ENCODE measurements at regions not wholly inside any gene's neighbourhood (a gene's known extent, or its start where the extent isn't known, plus 50 kb on each side); places are given as distances from the start of the nearest gene placed in this dataset.

- H3K36me3 Mint-ChIP-seq (ENCODE audit: insufficient read depth, unreplicated experiment), result no peaks in the 10 kb centered on the region
- intact Hi-C loops (cut with micrococcal nuclease; ENCODE audit: unreplicated experiment), result no loop called here
- H3K4me3 ChIP-seq (ENCODE audit: low read depth, low read length), result no peak overlapping the region
- no peak overlapping the region for H3K4me3 Mint-ChIP-seq (ENCODE audit: unreplicated experiment)
- H3K27ac Mint-ChIP-seq (ENCODE audit: unreplicated experiment), result peak overlapping the region; percentile 43
- no peaks in the 10 kb centered on the region for H3K36me3 ChIP-seq (ENCODE audit: control insufficient read depth, insufficient read depth, low read length)
- no peaks in the 10 kb centered on the region for H3K4me1 ChIP-seq
- DNase-seq, result peak in 1 of 2 experiments; percentile 9
- BruUV-seq (replicated peaks), result no TSS peak
- peaks cover 17% of the 10 kb centered on the region for H3K4me1 Mint-ChIP-seq (ENCODE audit: low read depth, unreplicated experiment)
- CTCF ChIA-PET, result interaction anchor here (1.3 to 1.4 kb wide), 2 partner anchors 13 to 34 kb away, joined by 3 to 5 read pairs; no protein-coding TSS in a partner anchor
- POLR2A ChIA-PET, result no interaction called here
- no peaks in the 10 kb centered on the region for H3K27me3 ChIP-seq (replicated peaks; ENCODE audit: control insufficient read depth, insufficient read depth, low read length)
- no peak for TF ChIP-seq CTCF (IDR thresholded peaks at IDR 0.05; ENCODE audit: insufficient read depth in 1 of 2, low read depth in 1 of 2, low read length in 1 of 2, severe bottlenecking in 1 of 2, unreplicated experiment in 1 of 2)
- H3K27me3 Mint-ChIP-seq (ENCODE audit: insufficient read depth, unreplicated experiment), result no peaks in the 10 kb centered on the region
- no peaks in the 10 kb centered on the region for H3K9me3 ChIP-seq
- H3K9me3 Mint-ChIP-seq (ENCODE audit: unreplicated experiment), result no peaks in the 10 kb centered on the region
Measured at GRCh38 chr11:116211147-116211546, 561.6 kb downstream of the BUD13 start.

GRCh38 chr11:116210663-116211062 is 562.1 kb downstream of the BUD13 start:
- no peak overlapping the region for H3K4me3 Mint-ChIP-seq (ENCODE audit: unreplicated experiment)
- intact Hi-C loops (cut with micrococcal nuclease; ENCODE audit: unreplicated experiment), result no loop called here
- no peaks in the 10 kb centered on the region for H3K27me3 ChIP-seq (replicated peaks; ENCODE audit: control insufficient read depth, insufficient read depth, low read length)
- no peaks in the 10 kb centered on the region for H3K9me3 ChIP-seq
- peaks cover 17% of the 10 kb centered on the region for H3K4me1 Mint-ChIP-seq (ENCODE audit: low read depth, unreplicated experiment)
- DNase-seq, result peak in 1 of 2 experiments; percentile 25
- H3K4me1 ChIP-seq, result no peaks in the 10 kb centered on the region
- ChIA-PET CTCF (interaction anchor here (1.3 to 1.4 kb wide), 2 partner anchors 13 to 33 kb away, joined by 3 to 5 read pairs; no protein-coding TSS in a partner anchor), POLR2A (no interaction called here)
- no peaks in the 10 kb centered on the region for H3K9me3 Mint-ChIP-seq (ENCODE audit: unreplicated experiment)
- no peak overlapping the region for H3K27ac Mint-ChIP-seq (ENCODE audit: unreplicated experiment)
- no peaks in the 10 kb centered on the region for H3K36me3 ChIP-seq (ENCODE audit: control insufficient read depth, insufficient read depth, low read length)
- BruUV-seq (replicated peaks), result no TSS peak
- no peak for TF ChIP-seq CTCF (IDR thresholded peaks at IDR 0.05; ENCODE audit: insufficient read depth in 1 of 2, low read depth in 1 of 2, low read length in 1 of 2, severe bottlenecking in 1 of 2, unreplicated experiment in 1 of 2)
- no peaks in the 10 kb centered on the region for H3K27me3 Mint-ChIP-seq (ENCODE audit: insufficient read depth, unreplicated experiment)
- no peak overlapping the region for H3K4me3 ChIP-seq (ENCODE audit: low read depth, low read length)
- no peaks in the 10 kb centered on the region for H3K36me3 Mint-ChIP-seq (ENCODE audit: insufficient read depth, unreplicated experiment)

- no peaks in the 10 kb centered on the region for H3K36me3 Mint-ChIP-seq (ENCODE audit: insufficient read depth, unreplicated experiment)
- H3K27ac Mint-ChIP-seq (ENCODE audit: unreplicated experiment), result no peak overlapping the region
- ChIA-PET CTCF (no interaction called here), POLR2A (no interaction called here)
- H3K9me3 ChIP-seq, result no peaks in the 10 kb centered on the region
- H3K9me3 Mint-ChIP-seq (ENCODE audit: unreplicated experiment), result no peaks in the 10 kb centered on the region
- no TSS peak for BruUV-seq (replicated peaks)
- H3K4me1 ChIP-seq, result no peaks in the 10 kb centered on the region
- no peak overlapping the region for H3K4me3 Mint-ChIP-seq (ENCODE audit: unreplicated experiment)
- no peaks in the 10 kb centered on the region for H3K27me3 Mint-ChIP-seq (ENCODE audit: insufficient read depth, unreplicated experiment)
- peaks cover 17% of the 10 kb centered on the region for H3K4me1 Mint-ChIP-seq (ENCODE audit: low read depth, unreplicated experiment)
- no peak for TF ChIP-seq CTCF (IDR thresholded peaks at IDR 0.05; ENCODE audit: insufficient read depth in 1 of 2, low read depth in 1 of 2, low read length in 1 of 2, severe bottlenecking in 1 of 2, unreplicated experiment in 1 of 2)
- H3K4me3 ChIP-seq (ENCODE audit: low read depth, low read length), result no peak overlapping the region
- H3K27me3 ChIP-seq (replicated peaks; ENCODE audit: control insufficient read depth, insufficient read depth, low read length), result no peaks in the 10 kb centered on the region
- intact Hi-C loops (cut with micrococcal nuclease; ENCODE audit: unreplicated experiment), result no loop called here
- no peak for DNase-seq
- H3K36me3 ChIP-seq (ENCODE audit: control insufficient read depth, insufficient read depth, low read length), result no peaks in the 10 kb centered on the region
Measured at GRCh38 chr11:116209255-116209654, 563.5 kb downstream of the BUD13 start.

Measured in Caco-2 (cell line).